ENCODE measurements at regions not wholly inside any gene's neighbourhood (a gene's known extent, or its start where the extent isn't known, plus 50 kb on each side); places are given as distances from the start of the nearest gene placed in this dataset.

DNA sequence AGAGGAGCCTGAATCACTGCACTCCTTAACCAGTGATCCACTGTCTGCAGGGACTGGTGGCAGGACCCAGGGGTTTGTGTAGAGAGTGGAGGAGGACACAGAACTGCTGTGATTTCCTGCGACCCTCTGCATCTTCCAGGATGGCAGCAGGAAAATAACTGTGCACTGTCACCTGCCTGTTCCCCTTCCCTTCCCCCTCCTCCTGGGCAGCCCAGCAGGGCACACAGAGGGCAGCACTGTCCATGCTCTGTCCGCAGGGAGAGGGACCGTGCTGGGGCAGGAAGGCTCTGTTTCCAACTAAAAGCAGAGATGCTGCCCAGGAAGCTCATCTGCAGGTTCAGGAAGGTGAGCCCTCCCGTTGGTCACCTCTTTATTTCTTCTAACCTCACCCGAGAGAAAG, 168.7 kb downstream of the ZBTB18 start:
- H3K4me3 Mint-ChIP-seq (ENCODE audit: unreplicated experiment) = no peak overlapping the region
- no peak for DNase-seq (ENCODE audit: low spot score)
- TF ChIP-seq, protein P1, sequence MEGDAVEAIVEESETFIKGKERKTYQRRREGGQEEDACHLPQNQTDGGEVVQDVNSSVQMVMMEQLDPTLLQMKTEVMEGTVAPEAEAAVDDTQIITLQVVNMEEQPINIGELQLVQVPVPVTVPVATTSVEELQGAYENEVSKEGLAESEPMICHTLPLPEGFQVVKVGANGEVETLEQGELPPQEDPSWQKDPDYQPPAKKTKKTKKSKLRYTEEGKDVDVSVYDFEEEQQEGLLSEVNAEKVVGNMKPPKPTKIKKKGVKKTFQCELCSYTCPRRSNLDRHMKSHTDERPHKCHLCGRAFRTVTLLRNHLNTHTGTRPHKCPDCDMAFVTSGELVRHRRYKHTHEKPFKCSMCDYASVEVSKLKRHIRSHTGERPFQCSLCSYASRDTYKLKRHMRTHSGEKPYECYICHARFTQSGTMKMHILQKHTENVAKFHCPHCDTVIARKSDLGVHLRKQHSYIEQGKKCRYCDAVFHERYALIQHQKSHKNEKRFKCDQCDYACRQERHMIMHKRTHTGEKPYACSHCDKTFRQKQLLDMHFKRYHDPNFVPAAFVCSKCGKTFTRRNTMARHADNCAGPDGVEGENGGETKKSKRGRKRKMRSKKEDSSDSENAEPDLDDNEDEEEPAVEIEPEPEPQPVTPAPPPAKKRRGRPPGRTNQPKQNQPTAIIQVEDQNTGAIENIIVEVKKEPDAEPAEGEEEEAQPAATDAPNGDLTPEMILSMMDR (IDR thresholded peaks at IDR 0.05; ENCODE audit: unreplicated experiment) = no peak
- H3K27ac Mint-ChIP-seq (ENCODE audit: unreplicated experiment) = no peak overlapping the region
- no peaks in the 10 kb centered on the region for H3K36me3 Mint-ChIP-seq (ENCODE audit: low read depth, unreplicated experiment)
- no peaks in the 10 kb centered on the region for H3K9me3 Mint-ChIP-seq (ENCODE audit: unreplicated experiment)
- peaks cover 2% of the 10 kb centered on the region for H3K27me3 Mint-ChIP-seq (ENCODE audit: unreplicated experiment)
- H3K4me1 Mint-ChIP-seq (ENCODE audit: unreplicated experiment) = no peaks in the 10 kb centered on the region

DNA sequence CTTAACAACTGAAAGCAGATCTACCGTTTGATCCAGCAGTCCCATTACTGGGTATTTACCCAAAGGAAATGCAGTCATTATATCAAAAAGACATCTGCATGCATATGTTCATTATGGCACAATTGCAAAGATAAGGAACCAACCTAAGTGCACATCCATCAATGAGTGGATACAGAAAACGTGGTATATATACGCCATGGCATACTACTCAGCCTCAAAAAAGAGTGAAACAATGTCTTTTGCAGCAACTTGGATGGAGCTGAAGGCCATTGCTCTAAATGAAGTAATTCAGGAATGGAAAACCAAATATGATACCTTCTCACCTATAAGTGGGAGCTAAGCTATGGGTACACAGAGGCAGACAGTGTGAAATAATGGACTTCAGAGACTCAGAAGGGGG, 169.3 kb downstream of the ZBTB18 start:
- H3K27me3 Mint-ChIP-seq (ENCODE audit: unreplicated experiment) = peaks cover 2% of the 10 kb centered on the region
- no peak overlapping the region for H3K4me3 Mint-ChIP-seq (ENCODE audit: unreplicated experiment)
- no peaks in the 10 kb centered on the region for H3K9me3 Mint-ChIP-seq (ENCODE audit: unreplicated experiment)
- H3K36me3 Mint-ChIP-seq (ENCODE audit: low read depth, unreplicated experiment) = no peaks in the 10 kb centered on the region
- H3K4me1 Mint-ChIP-seq (ENCODE audit: unreplicated experiment) = no peaks in the 10 kb centered on the region
- H3K27ac Mint-ChIP-seq (ENCODE audit: unreplicated experiment) = no peak overlapping the region
- TF ChIP-seq, protein P1 (IDR thresholded peaks at IDR 0.05; ENCODE audit: unreplicated experiment) = no peak
- DNase-seq (ENCODE audit: low spot score) = no peak

DNA sequence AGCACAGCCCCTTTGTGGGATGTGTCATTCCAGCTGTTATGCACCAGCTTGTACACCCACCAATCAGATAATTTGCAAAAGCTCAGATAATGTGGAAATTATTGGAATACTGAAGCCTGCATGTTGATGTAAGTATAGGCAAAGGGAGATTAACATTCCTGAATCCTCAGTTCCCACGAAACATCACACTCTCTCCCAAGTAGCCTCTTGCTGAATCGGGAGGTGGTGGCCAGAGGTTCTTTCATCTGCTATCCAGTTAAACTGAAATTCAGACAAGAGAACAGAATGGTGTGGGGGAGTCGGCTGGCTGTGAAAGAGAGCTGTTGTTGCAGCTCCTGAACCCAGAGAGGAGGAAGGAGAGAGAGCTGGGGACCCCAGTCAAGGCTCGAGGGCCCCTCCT, 170.9 kb downstream of the ZBTB18 start:
- TF ChIP-seq, protein P1 (IDR thresholded peaks at IDR 0.05; ENCODE audit: unreplicated experiment) = no peak
- Mint-ChIP-seq H3K9me3 (ENCODE audit: unreplicated experiment) (no peaks in the 10 kb centered on the region), H3K4me1 (ENCODE audit: unreplicated experiment) (no peaks in the 10 kb centered on the region), H3K27me3 (ENCODE audit: unreplicated experiment) (peaks cover 2% of the 10 kb centered on the region), H3K4me3 (ENCODE audit: unreplicated experiment) (no peak overlapping the region), H3K27ac (ENCODE audit: unreplicated experiment) (no peak overlapping the region), H3K36me3 (ENCODE audit: low read depth, unreplicated experiment) (no peaks in the 10 kb centered on the region)
- DNase-seq (ENCODE audit: low spot score) = no peak

DNA sequence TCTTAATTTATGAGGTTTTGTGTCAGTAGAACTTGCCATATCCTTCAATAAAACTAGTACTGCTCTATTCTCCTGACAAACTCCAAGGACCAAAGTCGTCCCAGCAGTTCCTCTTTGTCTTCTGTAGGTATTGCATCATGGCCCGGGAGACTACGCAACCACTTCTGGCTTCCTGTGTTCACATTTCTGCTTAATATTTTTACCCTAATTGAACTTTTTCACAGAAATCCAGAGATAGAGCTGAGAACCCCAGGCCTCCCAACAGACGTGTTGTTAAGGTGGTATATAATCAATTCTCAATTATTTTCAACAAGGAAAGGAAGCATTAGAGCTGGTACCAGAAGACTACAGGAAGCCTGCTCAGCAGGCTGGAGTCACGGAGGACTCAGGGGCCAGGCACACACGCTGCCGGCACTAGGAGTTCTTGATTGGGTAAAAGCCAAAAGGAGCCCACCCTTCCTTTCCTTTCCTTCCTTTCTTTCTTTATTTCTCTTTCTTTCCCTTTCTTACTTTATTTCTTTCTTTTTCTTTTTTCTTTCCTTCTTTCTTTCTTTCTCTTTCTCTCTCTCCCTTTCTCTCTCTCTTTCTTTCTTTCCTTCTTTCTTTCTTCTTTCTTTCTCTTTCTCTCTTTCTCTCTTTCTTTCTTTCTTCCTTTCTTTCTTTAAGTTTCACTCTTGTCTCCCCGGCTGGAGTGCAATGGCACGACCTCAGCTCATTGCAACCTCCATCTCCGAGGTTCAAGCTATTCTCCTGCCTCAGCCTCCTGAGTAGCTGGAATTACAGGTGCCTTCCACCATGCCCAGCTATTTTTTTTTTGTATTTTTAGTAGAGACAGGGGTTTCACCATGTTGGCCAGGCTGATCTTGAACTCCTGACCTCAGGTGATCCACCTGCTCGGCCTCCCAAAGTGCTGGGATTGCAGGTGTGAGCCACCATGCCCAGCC, 173.7 kb downstream of the ZBTB18 start:
- H3K9me3 Mint-ChIP-seq (ENCODE audit: unreplicated experiment) = no peaks in the 10 kb centered on the region
- no peak for DNase-seq (ENCODE audit: low spot score)
- no peaks in the 10 kb centered on the region for H3K36me3 Mint-ChIP-seq (ENCODE audit: low read depth, unreplicated experiment)
- no peaks in the 10 kb centered on the region for H3K4me1 Mint-ChIP-seq (ENCODE audit: unreplicated experiment)
- TF ChIP-seq, protein P1 (IDR thresholded peaks at IDR 0.05; ENCODE audit: unreplicated experiment) = no peak
- H3K27ac Mint-ChIP-seq (ENCODE audit: unreplicated experiment) = no peak overlapping the region
- H3K4me3 Mint-ChIP-seq (ENCODE audit: unreplicated experiment) = no peak overlapping the region
- H3K27me3 Mint-ChIP-seq (ENCODE audit: unreplicated experiment) = peaks cover 2% of the 10 kb centered on the region

DNA sequence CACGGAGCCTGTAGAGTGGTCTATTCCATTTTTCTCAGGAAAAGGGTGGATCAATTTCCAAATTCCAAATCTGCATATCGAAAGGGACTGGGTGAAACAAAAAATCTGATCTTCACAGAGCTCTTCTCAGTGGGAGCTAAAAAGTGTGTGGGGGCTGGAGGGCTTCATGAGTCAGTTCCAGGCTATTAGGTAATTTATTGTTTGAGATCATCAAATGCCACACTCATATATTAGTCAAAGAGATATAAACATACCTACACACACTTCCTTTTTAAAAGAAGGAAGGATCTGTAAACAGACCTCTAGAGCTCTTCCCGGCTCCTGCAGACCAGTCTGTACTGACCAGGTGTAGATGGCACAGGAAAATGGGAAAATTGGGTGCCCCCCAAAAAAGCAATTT, 175.4 kb downstream of the ZBTB18 start:
- TF ChIP-seq, protein P1 (IDR thresholded peaks at IDR 0.05; ENCODE audit: unreplicated experiment) = no peak
- Mint-ChIP-seq H3K9me3 (ENCODE audit: unreplicated experiment) (no peaks in the 10 kb centered on the region), H3K27me3 (ENCODE audit: unreplicated experiment) (peaks cover 4% of the 10 kb centered on the region), H3K36me3 (ENCODE audit: low read depth, unreplicated experiment) (no peaks in the 10 kb centered on the region), H3K4me1 (ENCODE audit: unreplicated experiment) (no peaks in the 10 kb centered on the region), H3K4me3 (ENCODE audit: unreplicated experiment) (no peak overlapping the region), H3K27ac (ENCODE audit: unreplicated experiment) (no peak overlapping the region)
- no peak for DNase-seq (ENCODE audit: low spot score)

Measured in endothelial cell (in vitro differentiated cells).